H1 (cell line): ENCODE measurements at regions not wholly inside any gene's neighbourhood (a gene's known extent, or its start where the extent isn't known, plus 50 kb on each side); places are given as distances from the start of the nearest gene placed in this dataset.

Experiments used
- CTCF ChIA-PET: fragments of 300-600 bp; sonication (Branson Sonifier 250); formaldehyde crosslinking; loops from one replicate; lab custom pipeline; 2021; ENCODE audit not compliant: partially characterized antibody; lab: Charles Lee
- POLR2A ChIA-PET: fragments of 300-600 bp; sonication (Branson Sonifier 250); formaldehyde crosslinking; loops from one replicate; lab custom pipeline; 2021; ENCODE audit warnings: inconsistent platforms; ENCODE audit not compliant: partially characterized antibody; lab: Charles Lee
- DNase-seq, 2 experiments: peaks; one replicate each; pipeline versions ENCODE4 v3.0.0 to v3.0.0-alpha.2; 2010 to 2022; ENCODE audit warnings: low spot score in 2 of 2, low read depth in 1 of 2, mixed read lengths in 1 of 2
- FAIRE-seq: peaks from 2 replicates; lab custom pipeline; 2011; peaks lifted over from hg19 to GRCh38; lab: Jason Lieb, UNC
- H2AFZ ChIP-seq: 2 replicates; pipeline ENCODE4 v1.8.1; 2012; ENCODE audit warnings: low read length, inconsistent platforms
- H2AK5ac ChIP-seq: 2 replicates; pipeline ENCODE4 v1.6.1; 2013; ENCODE audit warnings: low read depth, low read length
- H2BK120ac ChIP-seq: replicated peaks from 2 replicates; pipeline ENCODE3; 2013; ENCODE audit warnings: low read depth, low read length, inconsistent platforms
- H2BK12ac ChIP-seq: 2 replicates; pipeline ENCODE4 v1.6.1; 2013; ENCODE audit warnings: low read depth, low read length
- H2BK15ac ChIP-seq: 2 replicates; pipeline ENCODE4 v1.6.1; 2013; ENCODE audit warnings: low read length
- H2BK20ac ChIP-seq: 2 replicates; pipeline ENCODE4 v1.6.1; 2013; ENCODE audit warnings: low read length
- H2BK5ac ChIP-seq: 2 replicates; pipeline ENCODE4 v1.6.1; 2013; ENCODE audit warnings: low read depth, low read length
- H3K14ac ChIP-seq: 2 replicates; pipeline ENCODE4 v1.6.1; 2013; ENCODE audit warnings: inconsistent platforms; ENCODE audit not compliant: insufficient read length
- H3K18ac ChIP-seq: 2 replicates; pipeline ENCODE4 v1.6.1; 2013; ENCODE audit warnings: low read length; ENCODE audit errors: extremely low read depth
- H3K23ac ChIP-seq: 2 replicates; pipeline ENCODE4 v1.6.1; 2013; ENCODE audit warnings: inconsistent platforms; ENCODE audit not compliant: insufficient read length
- H3K23me2 ChIP-seq: 2 replicates; pipeline ENCODE4 v1.6.1; 2013; ENCODE audit warnings: low read depth, low read length
- H3K27ac ChIP-seq: 2 replicates; pipeline ENCODE4 v1.6.1; 2011; ENCODE audit warnings: low read depth, low read length, inconsistent platforms
- H3K27me3 ChIP-seq, 4 experiments: replicated peaks in 1 of 4; 1 replicate in 1 of 4; 2 replicates in 3 of 4; pipeline versions ENCODE4 v1.6.1 to v1.8.1; 2011 to 2013; ENCODE audit warnings: low read length in 3 of 4, mild to moderate bottlenecking in 3 of 4, inconsistent platforms in 2 of 4, mixed read lengths in 2 of 4, moderate library complexity in 1 of 4; ENCODE audit not compliant: control insufficient read depth in 3 of 4, insufficient read depth in 3 of 4; ENCODE audit errors: extremely low read depth in 1 of 4
- H3K36me3 ChIP-seq, 4 experiments: 2 replicates each; pipeline versions ENCODE4 v1.6.1 to v1.8.1; 2011 to 2013; ENCODE audit warnings: mild to moderate bottlenecking in 4 of 4, low read length in 3 of 4, moderate library complexity in 2 of 4, control low read depth in 1 of 4, inconsistent platforms in 1 of 4; ENCODE audit not compliant: insufficient read depth in 4 of 4, control insufficient read depth in 2 of 4
- H3K4ac ChIP-seq: replicated peaks from 2 replicates; pipeline ENCODE3; 2013; ENCODE audit warnings: low read length, low read depth, mixed read lengths, inconsistent platforms; ENCODE audit not compliant: insufficient read length
- H3K4me1 ChIP-seq, 4 experiments: replicated peaks in 1 of 4; 1 replicate in 1 of 4; 2 replicates in 3 of 4; pipeline versions ENCODE4 v1.6.1 to v1.8.1; 2011 to 2013; ENCODE audit warnings: low read length in 3 of 4, inconsistent platforms in 2 of 4, mixed read lengths in 1 of 4; ENCODE audit not compliant: insufficient read depth in 4 of 4, control insufficient read depth in 3 of 4
- H3K4me2 ChIP-seq, 2 experiments: 2 replicates each; pipeline versions ENCODE4 v1.6.1 to v1.8.1; 2011 to 2013; ENCODE audit warnings: low read depth in 2 of 2, low read length in 2 of 2, control low read depth in 1 of 2, inconsistent platforms in 1 of 2, mild to moderate bottlenecking in 1 of 2; ENCODE audit not compliant: insufficient read depth in 1 of 2
- H3K4me3 ChIP-seq, 4 experiments: fragments of 200-600, 300-600 bp in 1 of 4; sonication (generic), shearing (Covaris generic), sonication (Bioruptor Twin) in 1 of 4; 2 replicates each; pipeline versions ENCODE4 v1.5.1 to v1.8.1; 2011 to 2016; ENCODE audit warnings: low read length in 4 of 4, low read depth in 3 of 4, control low read depth in 2 of 4, inconsistent platforms in 2 of 4, mild to moderate bottlenecking in 2 of 4, mixed read lengths in 1 of 4, moderate library complexity in 1 of 4; ENCODE audit not compliant: insufficient read depth in 2 of 4; ENCODE audit errors: extremely low read depth in 1 of 4
- H3K56ac ChIP-seq: replicated peaks from 2 replicates; pipeline ENCODE3; 2013; ENCODE audit warnings: low read depth, mild to moderate bottlenecking, mixed read lengths, low read length, inconsistent platforms; ENCODE audit not compliant: insufficient read length
- H3K79me1 ChIP-seq: 2 replicates; pipeline ENCODE4 v1.6.1; 2013; ENCODE audit warnings: low read depth, low read length, control low read depth
- H3K79me2 ChIP-seq, 2 experiments: 2 replicates each; pipeline versions ENCODE4 v1.6.1 to v1.8.1; 2012 to 2013; ENCODE audit warnings: low read length in 2 of 2, mild to moderate bottlenecking in 2 of 2, inconsistent platforms in 1 of 2; ENCODE audit not compliant: insufficient read depth in 2 of 2, control insufficient read depth in 1 of 2
- H3K9ac ChIP-seq, 4 experiments: replicated peaks in 1 of 4; 1 replicate in 1 of 4; 2 replicates in 3 of 4; pipeline versions ENCODE4 v1.6.1 to v1.8.1; 2011 to 2013; ENCODE audit warnings: low read depth in 3 of 4, low read length in 3 of 4, control low read depth in 2 of 4, mild to moderate bottlenecking in 2 of 4, moderate library complexity in 2 of 4, inconsistent platforms in 1 of 4; ENCODE audit errors: extremely low read depth in 1 of 4
- H3K9me3 ChIP-seq, 2 experiments: 2 replicates each; pipeline versions ENCODE4 v1.6.1 to v1.8.1; 2012 to 2013; ENCODE audit warnings: mild to moderate bottlenecking in 2 of 2, moderate library complexity in 2 of 2, control low read depth in 1 of 2, inconsistent platforms in 1 of 2, low read depth in 1 of 2, low read length in 1 of 2, mixed read lengths in 1 of 2; ENCODE audit not compliant: insufficient read depth in 2 of 2
- H4K20me1 ChIP-seq, 2 experiments: replicated peaks in 1 of 2; 2 replicates each; pipeline versions ENCODE3 to v1.8.1; 2011 to 2013; ENCODE audit warnings: inconsistent platforms in 2 of 2, low read length in 2 of 2, mild to moderate bottlenecking in 1 of 2; ENCODE audit not compliant: insufficient read depth in 2 of 2, control insufficient read depth in 1 of 2
- H4K5ac ChIP-seq: 2 replicates; pipeline ENCODE4 v1.6.1; 2013; ENCODE audit warnings: low read length, low read depth, mixed read lengths, inconsistent platforms; ENCODE audit not compliant: insufficient read length
- H4K8ac ChIP-seq: 2 replicates; pipeline ENCODE4 v1.8.0; 2013; ENCODE audit warnings: mild to moderate bottlenecking, moderate library complexity, low read length, inconsistent platforms; ENCODE audit not compliant: insufficient read depth; ENCODE audit errors: extremely low read depth
- H4K91ac ChIP-seq: replicated peaks from 2 replicates; pipeline ENCODE3; 2013; ENCODE audit warnings: low read length, mixed read lengths, inconsistent platforms; ENCODE audit not compliant: insufficient read length
- CREB1 ChIP-seq: IDR thresholded peaks from 2 replicates; pipeline ENCODE4 v1.6.1; 2012; ENCODE audit warnings: inconsistent platforms
- WGBS, 2 experiments: shearing (Covaris generic) in 1 of 2; methylation state at CpG; one replicate each; pipeline versions ENCODE4 v1.1.6 to v1.1.7; 2013 to 2015; ENCODE audit warnings: low lambda C conversion rate in 2 of 2, mixed read lengths in 2 of 2, inconsistent platforms in 1 of 2, low coverage in 1 of 2, missing lambda C conversion rate in 1 of 2; ENCODE audit not compliant: insufficient replicate concordance in 2 of 2, insufficient coverage in 1 of 2, insufficient read length in 1 of 2; ENCODE audit errors: extremely low coverage in 1 of 2, missing lambda C conversion rate in 1 of 2; 5-methylcytosine and 5-hydroxymethylcytosine counted together

GRCh38 chr5:158351485-158352125, 492.7 kb upstream of the CLINT1 start:
- Histone ChIP-seq H2AK5ac (no peak overlapping the region), H3K4me2 (no peak overlapping the region), H3K23me2 (no peaks in the 10 kb centered on the region), H3K56ac (no peak overlapping the region), H3K9me3 (no peaks in the 10 kb centered on the region), H3K14ac (no peak overlapping the region), H3K4me3 (no peak overlapping the region), H3K36me3 (no peaks in the 10 kb centered on the region), H3K18ac (no peak overlapping the region), H3K27me3 (no peaks in the 10 kb centered on the region), H2AFZ (no peak overlapping the region), H4K8ac (no peak overlapping the region), H2BK12ac (no peak overlapping the region), H2BK20ac (no peak overlapping the region), H3K23ac (no peak overlapping the region), H3K4ac (no peak overlapping the region), H3K79me1 (no peaks in the 10 kb centered on the region), H3K9ac (no peak overlapping the region), H2BK15ac (no peak overlapping the region), H3K79me2 (no peaks in the 10 kb centered on the region), H4K91ac (no peak overlapping the region), H2BK5ac (no peak overlapping the region), H3K4me1 (peaks cover 0 to 5% (median 0%) of the 10 kb centered on the region in 4 experiments; a peak in 2 of 7 replicates), H2BK120ac (no peak overlapping the region), H3K27ac (no peak overlapping the region), H4K5ac (no peak overlapping the region), H4K20me1 (no peaks in the 10 kb centered on the region)
- 98% methylated on average over 6 of the region's 6 CpGs; no CpG with 5 or more reads in 1 of the 2 experiments for WGBS, 2 experiments
- FAIRE-seq: no peak
- no peak for DNase-seq
- ChIA-PET POLR2A (no interaction called here), CTCF (interaction anchor here (0.6 kb wide), 1 partner anchor 18 kb away, joined by 3 read pairs; no protein-coding TSS in a partner anchor)
- TF ChIP-seq CREB1: no peak
